HG02610 (cell line): ENCODE measurements at regions not wholly inside any gene's neighbourhood (a gene's known extent, or its start where the extent isn't known, plus 50 kb on each side); places are given as distances from the start of the nearest gene placed in this dataset.
"Not testable (repeated sequence)": the region's sequence is repeated elsewhere in the genome, so short reads cannot be mapped to it uniquely, and the experiment has no call there.

Source experiments
- ATAC-seq: cut with Tn5 transposase; IDR thresholded peaks from one replicate; pipeline ENCODE4 v1.9.1; 2021; ENCODE audit warnings: mild to moderate bottlenecking, moderate library complexity; ENCODE audit not compliant: unreplicated experiment

GRCh38 chr11:88061111-88061510 is 114.1 kb downstream of the RAB38 start:
- no peak for ATAC-seq

DNA sequence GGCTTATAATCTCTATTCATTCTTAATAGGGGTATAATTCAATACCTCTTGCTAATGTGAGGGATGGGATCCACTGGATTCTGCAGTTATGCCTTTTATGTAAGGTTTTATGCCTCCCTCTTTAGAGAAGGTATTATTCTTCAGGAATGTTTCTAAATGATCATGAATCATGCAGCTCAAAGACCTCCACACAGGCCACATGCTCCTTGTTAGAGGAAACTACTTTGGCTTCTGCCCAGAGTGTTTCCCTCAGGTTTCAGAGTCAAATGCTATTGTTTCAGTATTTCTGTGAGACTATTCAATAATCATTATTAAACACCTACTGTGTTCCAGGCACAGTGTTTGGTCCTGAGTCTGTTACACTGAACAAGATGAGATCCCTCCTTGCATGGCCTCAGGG is 115.9 kb downstream of the RAB38 start:
- ATAC-seq, result no peak

DNA sequence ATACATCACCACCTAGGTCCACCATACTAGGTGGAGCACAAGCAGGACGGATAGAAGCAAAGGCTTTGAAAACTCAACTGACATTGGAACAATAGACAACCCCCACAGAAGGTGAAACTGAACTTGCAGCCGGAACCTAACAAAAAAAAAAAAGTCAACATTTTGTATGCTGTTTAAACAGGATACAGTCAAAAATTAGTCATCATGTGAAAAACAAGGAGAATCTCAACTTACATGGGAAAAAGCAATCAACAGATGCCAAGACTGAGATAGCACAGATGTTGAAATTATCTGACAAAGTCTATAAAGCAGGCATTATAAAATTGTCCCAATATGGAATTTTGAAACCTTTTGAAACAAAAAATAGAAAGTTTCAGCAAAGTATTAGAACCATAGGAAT is 123.8 kb downstream of the RAB38 start:
- ATAC-seq, result no peak

DNA sequence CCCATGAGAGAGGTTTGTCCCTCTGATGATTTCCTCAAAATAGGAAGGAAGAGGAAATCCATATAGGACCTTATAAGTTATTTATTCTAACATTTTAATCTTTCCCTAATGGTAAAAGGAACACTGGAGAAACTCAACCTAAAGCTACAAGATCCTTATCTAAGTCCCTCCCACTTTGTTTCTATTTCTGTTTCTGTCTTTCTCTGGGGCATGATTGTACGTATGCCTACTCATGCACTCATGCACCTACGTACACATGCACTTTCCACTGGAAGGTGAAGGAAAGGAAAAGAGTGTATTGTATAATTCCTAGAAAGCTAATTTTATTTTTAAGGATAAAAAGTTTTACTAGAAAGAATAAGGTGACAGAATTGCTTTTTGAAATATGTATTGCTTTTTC is 125.0 kb downstream of the RAB38 start:
- ATAC-seq, result peak; percentile 46

DNA sequence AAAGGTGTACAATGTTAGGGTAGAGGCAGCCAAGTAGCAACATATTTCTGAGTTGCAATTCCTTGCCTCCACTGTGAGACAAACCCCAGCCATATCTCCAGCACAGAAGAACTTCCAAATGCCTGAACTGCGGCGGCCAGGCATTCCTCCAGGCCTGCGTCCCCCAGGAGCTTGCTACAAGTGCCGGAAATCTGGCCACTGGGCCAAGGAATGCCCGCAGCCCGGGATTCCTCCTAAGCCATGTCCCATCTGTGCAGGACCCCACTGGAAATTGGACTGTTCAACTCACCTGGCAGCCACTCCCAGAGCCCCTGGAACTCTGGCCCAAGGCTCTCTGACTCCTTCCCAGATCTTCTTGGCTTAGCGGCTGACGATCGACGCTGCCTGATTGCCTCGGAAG is 130.0 kb downstream of the RAB38 start:
- not testable (repeated sequence) for ATAC-seq

DNA sequence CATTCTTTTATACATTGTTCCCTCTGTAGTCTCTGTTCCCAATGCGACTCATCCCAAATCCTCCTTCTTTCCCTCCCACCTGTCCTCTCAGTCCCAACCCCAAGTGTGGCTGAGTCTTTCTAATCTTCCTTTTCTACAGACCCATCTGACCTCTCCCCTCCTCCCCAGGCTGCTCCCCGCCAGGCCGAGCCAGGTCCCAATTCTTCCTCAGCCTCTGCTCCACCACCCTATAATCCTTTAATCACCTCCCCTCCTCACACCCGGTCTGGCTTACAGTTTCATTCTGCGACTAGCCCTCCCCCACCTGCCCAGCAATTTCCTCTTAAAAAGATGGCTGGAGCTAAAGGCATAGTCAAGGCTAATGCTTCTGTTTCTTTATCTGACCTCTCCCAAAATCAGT is 130.6 kb downstream of the RAB38 start:
- ATAC-seq, result not testable (repeated sequence)

- no peak for ATAC-seq
Measured at GRCh38 chr11:88043149-88043548, 132.1 kb downstream of the RAB38 start.

DNA sequence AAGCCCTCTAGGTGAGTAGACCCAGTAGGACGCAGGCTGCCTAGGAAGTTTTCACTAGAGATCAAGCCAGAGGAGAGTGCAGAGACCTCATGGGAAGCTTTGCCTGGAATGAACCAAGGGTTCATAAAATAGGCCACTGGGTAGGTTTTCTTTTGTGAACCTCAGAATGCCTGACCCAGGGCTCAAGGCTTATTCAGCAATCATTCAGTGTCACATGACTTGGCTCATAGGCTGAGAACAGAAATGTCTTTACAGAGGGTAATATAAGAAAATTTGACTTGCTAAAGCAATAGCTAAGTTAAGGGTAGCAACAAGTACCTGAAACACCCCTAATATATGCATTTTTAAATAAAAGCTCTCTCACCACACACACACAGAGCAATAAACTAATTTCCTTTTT is 132.6 kb downstream of the RAB38 start:
- no peak for ATAC-seq

GRCh38 chr11:88042238-88042637 is 133.0 kb downstream of the RAB38 start:
- ATAC-seq, result no peak

DNA sequence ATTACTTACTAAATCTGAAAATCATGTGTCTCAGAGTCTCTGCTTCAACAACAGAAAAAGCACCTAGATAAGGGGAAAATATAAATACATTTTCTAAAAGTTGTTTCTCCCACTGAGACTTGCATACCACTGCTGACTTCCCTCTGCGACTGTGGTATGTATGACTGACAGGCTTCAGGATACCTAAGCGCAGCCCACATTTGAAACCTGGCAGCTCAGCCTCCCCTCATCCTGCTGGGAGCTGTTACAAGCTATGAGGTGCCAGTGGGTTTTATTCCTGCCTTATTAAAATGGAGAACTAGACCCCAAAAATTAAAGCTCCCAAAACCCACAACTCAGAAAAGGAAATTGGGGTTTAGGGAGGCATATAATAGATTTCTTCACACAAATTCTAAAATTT is 133.6 kb downstream of the RAB38 start:
- no peak for ATAC-seq

GRCh38 chr11:88040148-88040496 is 135.1 kb downstream of the RAB38 start:
- ATAC-seq, result no peak

- no peak for ATAC-seq
Measured at GRCh38 chr11:88039476-88040147, 135.6 kb downstream of the RAB38 start.

DNA sequence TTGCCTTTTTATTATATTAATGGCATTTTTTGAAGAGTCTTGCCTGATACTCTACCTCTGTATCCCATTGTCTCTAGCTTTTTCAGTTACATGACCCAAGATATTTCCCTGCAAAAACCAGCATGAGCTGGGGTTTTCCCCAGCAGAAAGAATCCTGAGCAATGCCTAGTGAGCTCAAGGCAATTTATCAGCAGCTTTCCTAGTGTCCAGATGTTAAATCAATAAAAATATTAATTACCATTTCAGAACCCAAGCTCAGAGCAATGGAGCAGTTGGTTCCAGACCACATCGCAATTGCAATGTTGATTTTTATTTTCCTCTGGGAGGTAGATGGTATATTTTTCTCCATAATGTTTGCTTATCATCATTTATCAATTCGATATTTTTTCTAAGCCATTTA is 137.2 kb downstream of the RAB38 start:
- no peak for ATAC-seq

DNA sequence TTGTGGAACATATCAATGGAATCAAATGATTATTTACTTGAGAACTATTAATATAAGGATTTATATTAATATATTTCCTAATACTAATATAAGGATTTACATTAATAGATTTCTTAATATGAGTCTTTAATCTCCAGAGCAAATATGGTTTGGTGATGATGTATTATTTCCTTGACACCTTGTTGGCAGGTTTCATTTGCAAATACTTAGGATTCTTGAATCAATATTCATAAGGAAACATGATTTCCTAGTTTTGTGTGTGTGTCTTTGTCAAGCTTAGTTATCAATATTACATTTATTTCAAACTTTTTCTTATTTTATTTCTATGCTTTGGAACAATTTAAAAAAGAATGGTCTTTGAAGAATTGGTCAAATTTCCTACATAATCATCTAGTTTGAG is 138.5 kb downstream of the RAB38 start:
- ATAC-seq, result no peak

GRCh38 chr11:88035271-88035670 is 140.0 kb downstream of the RAB38 start:
- ATAC-seq, result no peak

DNA sequence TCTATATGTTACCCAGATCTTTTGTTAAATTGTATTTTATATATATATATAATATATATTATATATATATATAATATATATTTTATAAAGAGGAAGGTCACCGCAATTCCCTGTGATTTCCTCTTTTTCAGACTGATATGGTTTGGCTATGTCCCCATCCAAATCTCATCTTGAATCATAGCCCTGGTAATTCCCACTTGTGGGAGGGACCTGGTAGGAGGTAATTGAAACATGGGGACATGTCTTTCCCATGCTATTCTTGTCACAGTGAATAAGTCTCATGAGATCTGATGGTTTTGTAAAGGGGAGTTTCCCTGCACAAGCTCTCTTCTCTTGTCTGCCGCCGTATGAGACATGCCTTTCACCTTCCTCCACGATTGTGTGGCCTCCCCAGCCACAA is 157.6 kb downstream of the RAB38 start:
- no peak for ATAC-seq

- ATAC-seq, result peak; percentile 78
Measured at GRCh38 chr11:88016392-88017170, 158.7 kb downstream of the RAB38 start.

DNA sequence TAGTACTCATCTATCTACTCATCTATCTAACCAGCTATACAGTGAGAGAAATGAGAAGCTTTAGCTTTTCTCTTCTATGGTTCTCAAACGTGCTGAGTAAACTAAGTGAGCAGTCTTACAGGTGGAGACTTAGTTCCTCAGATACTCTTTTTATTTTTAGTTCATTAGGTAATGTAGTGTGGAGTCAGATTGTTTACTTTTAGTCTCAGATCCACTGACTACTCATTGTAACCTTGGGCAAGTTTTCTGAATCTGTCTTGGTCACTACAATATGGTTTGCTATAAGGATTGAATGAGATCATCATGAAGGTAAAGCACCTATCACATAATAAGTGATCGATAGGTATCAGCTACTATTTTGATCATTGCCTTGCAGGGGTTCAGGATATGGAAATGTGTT is 160.1 kb downstream of the RAB38 start:
- ATAC-seq, result no peak

DNA sequence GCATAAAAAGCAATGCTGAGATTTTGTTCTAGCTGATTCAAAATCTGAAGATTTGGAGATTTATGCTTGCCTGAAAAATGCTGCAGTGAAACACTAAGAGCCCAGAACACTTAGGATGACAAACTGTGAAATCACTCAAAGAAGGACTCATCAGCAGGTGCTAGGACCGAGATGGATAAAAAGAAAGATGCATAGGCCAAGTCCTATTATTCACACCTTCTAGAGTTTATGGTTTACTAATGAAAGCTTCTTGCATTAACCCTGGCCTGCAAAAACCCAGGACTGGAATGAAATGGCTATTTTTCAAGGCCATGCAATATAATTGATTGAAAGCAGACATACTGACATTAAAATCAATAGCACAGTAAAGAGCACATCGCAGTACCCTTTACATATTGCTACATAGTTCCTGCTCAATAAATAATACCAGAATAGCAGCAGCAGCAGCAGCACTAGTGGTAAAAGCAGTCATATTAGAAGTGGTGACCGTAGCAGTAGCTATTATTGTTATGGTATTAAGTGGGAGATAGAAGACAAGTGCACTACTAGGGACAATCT is 161.7 kb downstream of the RAB38 start:
- ATAC-seq, result no peak

GRCh38 chr11:88012456-88012855 is 162.8 kb downstream of the RAB38 start:
- ATAC-seq, result no peak

DNA sequence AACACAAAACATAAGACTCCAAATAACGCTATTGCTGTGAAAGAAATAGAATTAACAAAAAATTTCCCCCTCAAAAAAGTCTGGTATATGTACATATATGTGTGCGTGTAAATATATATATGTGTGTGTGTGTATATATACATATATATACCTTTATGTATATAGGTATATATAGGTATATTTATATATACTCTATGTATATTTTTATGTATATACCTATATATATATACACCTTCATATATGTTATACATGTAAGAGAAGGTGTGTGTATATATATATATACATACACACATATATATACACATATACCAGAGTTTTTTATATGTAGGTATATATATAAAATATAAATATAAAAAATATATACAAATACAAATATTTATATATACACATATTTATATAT is 199.2 kb downstream of the RAB38 start:
- ATAC-seq, result no peak

GRCh38 chr11:87974797-87975196 is 200.4 kb downstream of the RAB38 start:
- ATAC-seq, result no peak
